ENCODE measurements at regions not wholly inside any gene's neighbourhood (a gene's known extent, or its start where the extent isn't known, plus 50 kb on each side); places are given as distances from the start of the nearest gene placed in this dataset.
"Not testable (repeated sequence)": the region's sequence is repeated elsewhere in the genome, so short reads cannot be mapped to it uniquely, and the experiment has no call there.

DNA sequence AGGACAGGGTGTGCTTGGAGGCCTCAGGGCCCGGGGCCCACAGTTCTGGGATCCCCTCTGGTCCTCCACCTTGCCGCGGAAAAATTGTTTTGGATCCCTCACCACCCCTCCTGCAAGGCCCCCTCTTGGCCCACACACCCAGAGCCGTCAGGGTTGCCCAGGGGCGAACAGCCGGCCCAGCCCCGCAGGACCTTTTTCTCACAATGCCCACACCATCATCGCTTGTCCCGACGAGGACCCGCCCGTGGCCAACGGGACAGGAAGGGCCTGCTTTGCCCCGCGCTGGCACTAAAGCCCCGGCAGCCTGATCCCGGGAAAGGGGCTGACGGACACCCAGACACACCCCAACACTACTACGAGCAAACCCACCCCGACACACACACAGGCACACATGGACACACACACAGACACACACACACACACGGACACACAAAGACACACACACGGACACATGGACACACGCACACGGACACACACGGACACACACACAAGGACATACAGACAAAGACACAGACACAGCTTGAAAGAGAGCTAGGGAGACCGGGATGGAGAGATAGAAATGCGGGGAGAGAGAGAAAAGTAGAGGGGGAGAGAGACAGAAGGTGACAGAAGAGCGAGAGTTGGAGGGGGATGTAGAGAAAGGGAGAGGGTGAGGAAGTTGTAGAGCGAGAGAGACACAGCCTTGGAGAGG lies 1493.5 kb upstream of the DEFB115 start:
- no peak for DNase-seq

DNA sequence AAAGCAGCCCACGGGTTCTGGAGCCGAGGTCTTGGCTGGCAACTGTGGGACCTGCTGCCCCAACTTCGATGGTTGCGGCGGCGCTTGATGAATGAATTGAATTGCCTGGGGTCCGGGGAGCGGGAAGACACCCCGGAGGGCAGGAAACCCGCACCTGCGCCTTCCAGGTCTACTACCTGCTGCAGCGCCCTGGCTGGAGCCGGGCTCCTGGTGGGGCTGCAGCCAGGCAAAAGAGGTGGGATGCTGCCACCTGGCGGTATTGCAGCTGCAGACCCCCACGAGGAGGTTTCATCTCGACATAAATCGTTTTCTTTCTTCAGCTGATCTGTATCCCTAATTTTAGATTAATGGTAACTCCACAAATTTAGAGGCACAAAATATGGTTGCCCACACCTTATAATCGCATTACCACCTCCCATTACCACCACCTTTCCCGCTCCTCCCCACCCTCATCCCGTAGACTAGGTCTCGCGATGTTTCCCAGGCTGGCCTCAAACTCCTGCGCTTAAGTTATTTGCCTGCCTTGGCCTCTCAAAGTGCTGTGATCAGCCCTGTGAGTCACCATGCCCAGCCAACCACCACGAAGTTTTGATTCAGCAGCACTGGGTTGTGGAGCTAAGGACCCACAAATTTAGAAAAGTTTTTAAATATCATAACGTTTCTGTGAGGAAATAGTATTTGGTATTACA lies 1492.4 kb upstream of the DEFB115 start:
- peak; percentile 4 for DNase-seq

DNA sequence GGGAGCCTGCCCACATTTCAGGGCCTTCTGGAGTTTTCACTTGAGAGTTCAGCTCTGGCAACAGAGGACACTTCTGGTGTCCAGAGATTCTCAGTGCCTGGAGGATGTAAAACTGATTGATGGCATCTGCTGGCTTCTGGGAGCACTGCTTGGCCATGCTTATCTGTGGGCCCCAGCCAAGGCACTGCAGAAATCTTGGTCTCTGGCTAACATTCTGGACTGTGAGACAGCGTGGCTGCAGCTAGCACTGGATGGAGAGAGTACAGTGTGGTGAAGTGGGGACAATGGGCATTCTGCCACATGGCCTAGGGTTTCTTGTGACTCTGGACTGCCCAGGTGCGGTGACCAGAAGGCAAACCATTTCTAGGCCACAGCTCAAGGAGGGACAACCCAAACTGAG lies 1479.4 kb upstream of the DEFB115 start:
- not testable (repeated sequence) for DNase-seq

DNA sequence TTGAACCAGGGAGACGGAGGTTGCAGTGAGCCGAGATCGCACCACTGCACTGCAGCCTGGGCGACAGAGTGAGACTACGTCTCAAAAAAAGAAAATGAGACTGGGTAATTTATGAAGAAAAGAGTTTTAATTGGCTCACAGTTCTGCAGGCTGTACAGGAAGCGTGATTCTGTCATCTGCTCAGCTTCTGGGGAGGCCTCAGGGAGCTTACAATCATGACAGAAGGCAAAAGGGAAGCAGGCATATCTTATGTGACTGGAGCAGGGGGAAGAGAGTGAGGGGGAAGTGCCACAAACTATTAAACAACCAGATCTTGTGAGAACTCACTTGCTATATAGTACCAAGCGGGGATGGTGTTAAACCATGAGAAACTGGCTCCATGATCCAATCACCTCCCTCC lies 1476.2 kb upstream of the DEFB115 start:
- not testable (repeated sequence) for DNase-seq

DNA sequence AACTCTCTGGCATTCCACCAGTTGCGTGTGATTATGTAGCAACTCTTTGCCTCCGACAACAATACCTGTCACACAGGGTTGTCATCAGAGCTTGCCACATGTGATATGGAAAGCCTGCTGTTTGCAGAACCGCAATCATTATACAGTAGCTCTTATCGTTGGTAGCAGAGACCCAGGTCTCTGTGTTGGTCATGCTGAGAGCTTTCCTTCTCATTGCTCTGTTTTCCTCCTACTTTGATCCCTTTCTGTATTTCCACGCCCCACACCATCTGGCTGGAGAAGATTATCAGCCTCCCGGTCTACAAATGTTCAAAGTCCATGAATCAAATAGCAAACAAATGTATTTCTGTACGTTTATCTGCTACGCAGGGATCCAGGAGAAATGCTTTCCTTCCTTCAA lies 1475.6 kb upstream of the DEFB115 start:
- DNase-seq, result not testable (repeated sequence)

DNA sequence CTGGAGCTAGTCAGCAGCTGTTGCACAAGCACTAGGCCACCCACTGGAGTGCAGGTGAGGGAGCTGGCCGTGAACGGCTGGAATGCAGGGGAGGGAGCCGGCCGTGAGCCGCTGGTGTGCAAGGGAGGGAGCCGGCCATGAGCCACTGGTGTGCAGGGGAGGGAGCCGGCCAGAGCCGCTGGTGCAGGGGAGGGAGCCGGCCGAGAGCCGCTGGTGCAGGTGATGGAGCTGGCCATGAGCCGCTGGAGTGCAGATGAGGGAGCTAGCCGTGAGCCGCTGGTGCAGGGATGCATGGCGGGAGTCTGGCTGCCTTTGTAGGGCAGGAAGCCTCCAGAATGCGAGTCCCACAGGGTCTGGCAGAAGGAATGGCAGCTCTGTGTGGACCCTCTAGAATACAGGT lies 1470.0 kb upstream of the DEFB115 start:
- not testable (repeated sequence) for DNase-seq

DNA sequence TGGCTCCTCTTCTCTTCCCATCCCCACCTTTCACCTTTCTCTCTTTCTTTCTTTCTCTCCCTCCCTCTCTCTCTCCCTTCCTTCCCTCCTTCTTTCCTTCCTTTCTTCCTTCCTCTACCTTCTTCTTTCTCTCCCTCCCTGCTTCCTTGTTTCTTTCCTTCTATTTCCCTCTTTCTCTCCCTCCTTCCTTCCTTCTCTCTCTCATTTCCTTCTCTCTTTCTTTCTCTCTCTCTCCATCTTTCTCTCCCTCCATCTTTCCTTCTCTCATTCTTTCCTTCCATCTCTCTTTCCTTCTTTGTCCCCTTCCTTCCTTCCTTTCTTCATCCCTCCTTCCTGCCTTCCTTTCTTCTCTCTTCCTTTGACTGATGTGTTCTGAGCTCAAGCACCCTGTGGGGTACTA lies 1467.0 kb upstream of the DEFB115 start:
- DNase-seq, result no peak

DNA sequence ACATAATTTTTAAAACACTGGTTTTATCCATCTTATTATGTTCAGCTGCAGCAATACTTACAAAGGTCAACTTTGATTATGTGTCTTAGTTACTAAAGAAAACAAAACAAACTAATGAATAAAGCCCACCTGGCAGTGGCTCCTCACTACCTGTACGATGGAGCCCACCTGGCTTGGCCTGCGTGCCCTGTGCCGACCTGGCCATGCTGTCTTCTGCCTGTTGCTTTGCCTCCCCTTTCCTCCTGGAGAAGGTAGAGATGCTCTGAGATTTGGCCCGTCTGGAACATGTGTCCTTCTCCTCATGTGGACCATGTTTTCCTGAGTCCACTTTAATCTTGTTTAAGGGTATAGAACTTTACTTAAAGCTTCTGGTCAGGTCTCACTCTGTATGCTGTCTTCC lies 1426.0 kb upstream of the DEFB115 start:
- DNase-seq, result not testable (repeated sequence)

DNA sequence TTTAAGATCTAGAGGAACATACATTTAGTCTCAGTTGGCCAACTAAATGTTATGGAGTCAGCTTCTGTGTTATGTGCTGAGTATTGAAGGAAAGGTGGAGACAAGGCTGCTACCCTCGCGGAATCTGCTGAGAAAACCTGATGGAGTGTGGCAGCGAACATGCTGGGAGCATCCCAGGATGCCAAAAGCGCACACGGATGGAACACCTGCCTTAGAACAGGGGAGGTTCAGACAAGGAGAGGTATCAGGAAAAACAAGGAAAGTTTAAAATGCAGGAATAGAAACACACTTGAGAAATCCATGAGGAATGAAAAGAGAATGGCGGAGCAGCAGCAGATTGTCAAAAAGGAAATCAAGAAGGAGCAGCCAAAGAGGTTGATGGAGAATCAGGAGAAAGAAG lies 1389.5 kb upstream of the DEFB115 start:
- DNase-seq, result not testable (repeated sequence)

DNA sequence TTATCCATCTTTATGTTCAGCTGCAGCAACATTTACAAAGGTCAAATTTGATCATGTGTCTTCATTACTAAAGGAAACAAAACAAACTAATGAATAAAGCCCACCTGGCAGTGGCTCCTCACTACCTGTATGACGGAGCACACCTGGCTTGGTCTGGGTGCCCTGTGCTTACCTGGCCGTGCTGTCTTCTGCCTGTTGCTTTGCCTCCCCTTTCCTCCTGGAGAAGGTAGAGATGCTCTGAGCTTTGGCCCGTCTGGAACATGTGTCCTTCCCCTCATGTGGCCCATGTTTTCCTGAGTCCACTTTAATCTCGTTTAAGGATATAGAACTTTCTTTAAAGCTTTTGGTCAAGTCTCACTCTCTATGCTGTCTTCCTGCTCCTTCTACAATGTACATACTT lies 1388.8 kb upstream of the DEFB115 start:
- DNase-seq, result not testable (repeated sequence)

DNA sequence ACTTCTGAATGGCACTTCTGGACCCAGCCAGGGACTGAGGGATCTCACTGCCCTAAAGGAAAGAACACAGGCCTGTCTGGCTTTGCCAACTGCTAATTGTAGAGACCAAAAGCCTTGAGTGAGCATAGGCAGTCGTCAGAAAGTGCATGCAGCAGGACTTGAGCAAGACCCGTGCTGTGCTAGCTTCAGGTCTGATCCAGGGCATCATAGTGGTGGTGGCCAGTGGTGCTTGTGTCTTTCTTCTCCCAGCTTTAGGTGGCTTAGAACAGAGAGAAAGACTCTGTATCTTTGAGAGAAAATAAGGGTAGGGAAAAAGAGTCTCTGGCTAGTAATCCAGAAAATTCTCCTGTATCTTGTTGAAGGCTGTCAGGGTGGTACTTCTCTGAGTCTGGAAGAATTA lies 1385.6 kb upstream of the DEFB115 start:
- DNase-seq, result not testable (repeated sequence)

DNA sequence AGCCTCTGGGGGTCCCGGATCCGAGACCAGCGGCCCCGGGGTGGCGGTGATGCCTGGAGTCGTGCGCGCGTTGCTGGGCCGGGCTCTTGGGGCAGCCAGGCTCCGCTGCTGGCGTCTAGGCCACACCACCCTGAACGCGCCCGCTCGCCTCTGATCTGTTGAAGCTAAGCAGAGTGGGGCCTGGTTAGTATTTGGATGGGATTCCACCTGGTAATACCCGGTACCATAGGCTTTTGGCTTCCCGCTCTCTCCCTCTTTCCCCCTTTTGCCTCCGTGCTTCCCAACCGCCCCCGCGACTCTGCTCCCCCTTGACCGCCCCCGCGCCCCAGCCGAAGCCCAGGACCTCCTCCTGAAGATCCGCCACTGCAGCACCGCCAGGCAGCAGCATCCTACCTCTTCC lies 1383.5 kb upstream of the DEFB115 start:
- peak; percentile 40 for DNase-seq

DNA sequence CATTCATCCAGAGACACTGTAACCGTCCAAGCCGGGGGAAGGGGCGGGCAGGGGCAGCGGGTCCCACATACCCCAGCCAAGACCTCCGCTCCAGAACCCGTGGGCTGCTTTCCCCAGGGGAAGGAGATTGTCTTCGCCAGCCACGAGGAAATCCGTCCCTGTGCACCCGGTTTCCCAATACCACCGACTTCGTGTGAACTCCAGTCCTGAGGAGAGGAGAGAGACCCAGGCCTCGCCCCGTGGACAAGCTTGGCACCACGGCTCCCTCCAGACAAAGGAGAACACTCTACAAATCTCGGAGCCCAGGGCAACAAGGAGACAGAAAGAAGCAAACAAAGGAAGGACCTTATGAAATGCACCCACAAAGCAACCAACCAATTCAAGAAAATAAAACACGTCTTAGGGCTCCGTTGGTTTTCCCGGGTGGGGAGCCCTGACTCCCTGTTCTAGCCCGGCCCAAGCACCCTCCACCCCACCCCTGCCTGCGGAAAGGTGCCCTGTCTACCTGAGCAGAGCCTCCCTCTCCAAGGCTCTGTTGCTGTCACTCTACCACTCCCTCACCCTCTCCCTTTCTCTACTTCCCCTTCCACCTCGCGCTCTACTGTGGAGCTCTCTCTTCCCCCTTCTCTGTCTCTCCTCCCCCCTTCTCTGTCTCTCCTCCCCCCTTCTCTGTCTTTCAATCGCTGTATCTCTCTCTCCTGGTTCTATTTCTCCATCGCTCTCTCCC lies 1382.8 kb upstream of the DEFB115 start:
- no peak for DNase-seq

DNA sequence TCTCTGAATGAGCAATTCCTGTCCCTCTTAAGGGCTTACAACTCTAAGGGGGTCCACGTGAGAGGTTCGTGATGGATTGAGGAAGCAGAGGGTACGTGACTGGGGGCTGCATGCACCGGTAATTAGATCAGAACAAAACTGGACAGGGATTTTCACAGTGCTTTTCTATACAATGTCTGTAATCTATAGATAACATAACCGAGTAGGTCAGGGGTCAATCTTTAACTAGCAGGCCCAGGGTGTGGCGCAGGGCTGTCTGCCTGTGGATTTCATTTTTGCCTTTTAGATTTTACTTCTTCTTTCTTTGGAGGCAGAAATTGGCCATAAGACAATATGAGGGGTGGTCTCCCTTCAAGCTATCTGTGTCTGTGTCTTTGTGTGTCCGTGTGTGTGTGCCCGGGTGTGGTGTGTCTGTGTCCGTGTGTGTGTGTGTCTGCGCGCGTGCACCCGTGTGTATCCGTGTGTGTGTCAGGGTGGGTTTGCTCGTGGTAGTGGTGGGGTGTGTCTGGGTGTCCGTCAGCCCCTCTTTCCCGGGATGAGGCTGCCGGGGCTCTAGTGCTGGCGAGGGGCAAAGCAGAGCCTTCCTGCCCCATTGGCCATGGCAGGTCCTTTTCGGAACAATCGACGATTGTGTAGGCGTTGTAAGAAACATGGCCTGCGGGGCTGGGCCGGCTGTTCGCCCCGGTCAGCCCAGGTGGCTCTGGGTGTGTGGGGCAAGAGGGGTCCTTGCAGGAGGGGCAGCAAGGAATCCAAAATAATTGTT lies 1382.0 kb upstream of the DEFB115 start:
- DNase-seq, result not testable (repeated sequence)

DNA sequence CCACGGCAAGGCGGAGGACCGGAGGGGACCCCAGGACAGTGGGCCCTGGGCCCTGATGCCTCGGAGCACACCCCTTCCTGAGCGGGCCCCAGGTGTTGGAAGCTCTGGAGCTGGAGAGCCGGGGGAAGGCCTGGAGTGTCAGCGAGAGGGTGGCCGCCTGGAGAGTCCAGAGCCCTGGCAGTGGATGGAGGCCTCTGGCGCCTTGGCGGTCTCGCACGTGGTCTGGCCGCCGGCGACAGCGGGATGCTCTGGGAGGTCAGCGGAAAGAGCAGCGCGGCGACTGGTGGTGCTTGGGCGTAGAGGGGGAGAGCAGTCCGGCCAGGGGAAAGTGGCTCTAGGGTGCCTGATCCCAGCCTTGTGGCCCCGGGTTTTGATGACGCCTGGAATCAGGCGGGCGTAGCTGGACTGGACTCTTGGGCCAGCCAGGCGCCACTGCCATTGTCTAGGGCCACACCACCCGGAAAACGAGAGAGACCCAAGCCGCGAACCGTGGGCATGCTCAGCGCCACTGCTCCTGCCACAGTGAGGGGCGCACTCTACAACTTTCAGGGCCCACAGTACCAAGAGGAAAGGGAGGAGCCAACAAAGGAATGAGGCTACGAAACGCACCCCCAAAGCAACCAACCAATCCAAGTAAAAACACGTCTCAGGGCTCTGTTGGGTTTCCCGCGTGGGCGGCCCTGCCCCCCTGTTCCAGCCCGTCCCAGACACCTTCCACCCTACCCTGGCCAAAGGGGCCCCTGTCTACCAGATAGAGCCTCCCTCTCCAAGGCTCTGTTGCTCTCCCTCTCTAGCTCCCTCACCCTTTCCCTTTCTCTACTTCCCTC lies 1381.2 kb upstream of the DEFB115 start:
- DNase-seq, result not testable (repeated sequence)

DNA sequence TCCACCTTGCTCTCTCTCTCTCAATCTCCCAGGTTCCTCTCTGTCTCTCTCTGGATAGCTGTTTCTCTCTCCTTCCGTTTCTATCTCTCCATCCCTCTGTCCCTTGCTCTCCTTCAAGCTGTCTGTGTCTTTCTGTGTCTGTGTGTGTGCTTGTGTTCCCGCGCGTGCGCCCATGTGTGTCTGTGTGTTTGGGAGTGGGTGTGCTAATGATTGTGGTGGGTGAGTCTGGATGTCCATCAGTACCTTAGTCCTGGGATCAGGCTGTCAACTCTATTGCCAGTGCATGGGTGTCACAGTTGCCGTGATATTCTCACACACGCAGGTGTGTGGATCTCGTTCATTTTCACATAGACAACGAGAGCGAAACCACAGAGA lies 1380.6 kb upstream of the DEFB115 start:
- DNase-seq, result no peak

DNA sequence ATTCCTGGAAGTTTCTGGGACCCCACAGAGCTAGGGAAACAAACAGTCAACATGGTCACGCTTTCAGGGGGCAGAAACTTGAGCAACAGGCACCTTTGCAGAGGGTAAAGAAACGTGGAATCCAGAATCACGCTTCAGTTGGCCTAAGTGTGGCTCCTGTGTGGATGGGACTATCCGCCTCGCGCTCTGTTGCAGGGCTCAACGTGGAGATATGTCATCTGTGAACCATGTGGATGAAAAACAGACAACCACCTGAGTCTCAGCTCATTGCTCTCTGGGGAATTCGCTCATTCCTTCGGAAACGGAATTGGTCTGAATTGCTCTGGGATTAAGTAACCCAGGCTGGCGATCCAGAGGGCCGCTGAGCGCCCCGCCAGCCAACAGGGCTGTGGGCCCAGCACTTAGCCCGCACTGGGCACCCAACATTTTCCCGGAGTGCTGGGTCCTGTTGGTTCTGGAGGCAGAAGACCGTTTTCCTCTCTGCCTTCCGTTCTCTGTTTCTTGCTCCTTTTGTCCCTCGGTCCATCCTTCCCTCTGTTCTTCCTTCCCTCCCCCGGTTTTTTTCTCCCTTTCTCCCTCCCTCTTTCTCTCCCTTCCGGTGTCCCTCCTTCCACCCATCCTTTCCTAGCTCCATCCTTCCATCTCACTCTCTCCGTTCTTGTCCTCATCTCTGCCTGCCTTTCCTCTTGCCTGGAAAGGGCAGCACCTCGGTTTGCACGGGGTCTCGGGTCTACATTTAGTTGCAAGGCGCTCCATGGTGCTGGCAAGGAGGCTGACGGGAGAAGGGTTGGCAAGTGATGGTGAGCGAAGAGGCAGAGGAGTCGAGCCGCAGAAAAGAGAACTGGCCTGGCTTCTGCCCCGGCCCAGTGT lies 1379.8 kb upstream of the DEFB115 start:
- not testable (repeated sequence) for DNase-seq

DNA sequence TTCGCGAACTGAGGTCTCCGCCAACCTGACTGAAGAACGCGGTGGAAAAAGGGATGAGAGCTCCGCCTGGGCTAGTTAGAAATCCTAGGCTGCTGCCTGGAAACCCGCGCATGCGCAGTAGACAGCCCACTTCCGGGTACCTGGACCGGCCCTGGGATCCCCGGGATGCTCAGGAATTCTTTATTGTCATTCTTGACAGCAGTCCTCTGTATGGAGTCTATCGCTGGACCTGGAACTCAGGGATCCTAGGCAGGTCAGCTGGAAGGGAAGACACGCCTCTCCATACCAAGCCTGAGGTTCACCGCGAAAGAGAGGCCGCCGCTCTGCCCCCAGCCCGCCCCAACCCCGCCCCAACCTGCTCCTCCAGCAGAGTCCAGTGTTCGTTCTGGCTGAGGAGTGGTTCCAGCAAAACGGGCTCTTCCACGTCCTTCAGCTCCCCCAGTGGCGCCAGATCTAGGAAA lies 1379.2 kb upstream of the DEFB115 start:
- peak; percentile 16 for DNase-seq

DNA sequence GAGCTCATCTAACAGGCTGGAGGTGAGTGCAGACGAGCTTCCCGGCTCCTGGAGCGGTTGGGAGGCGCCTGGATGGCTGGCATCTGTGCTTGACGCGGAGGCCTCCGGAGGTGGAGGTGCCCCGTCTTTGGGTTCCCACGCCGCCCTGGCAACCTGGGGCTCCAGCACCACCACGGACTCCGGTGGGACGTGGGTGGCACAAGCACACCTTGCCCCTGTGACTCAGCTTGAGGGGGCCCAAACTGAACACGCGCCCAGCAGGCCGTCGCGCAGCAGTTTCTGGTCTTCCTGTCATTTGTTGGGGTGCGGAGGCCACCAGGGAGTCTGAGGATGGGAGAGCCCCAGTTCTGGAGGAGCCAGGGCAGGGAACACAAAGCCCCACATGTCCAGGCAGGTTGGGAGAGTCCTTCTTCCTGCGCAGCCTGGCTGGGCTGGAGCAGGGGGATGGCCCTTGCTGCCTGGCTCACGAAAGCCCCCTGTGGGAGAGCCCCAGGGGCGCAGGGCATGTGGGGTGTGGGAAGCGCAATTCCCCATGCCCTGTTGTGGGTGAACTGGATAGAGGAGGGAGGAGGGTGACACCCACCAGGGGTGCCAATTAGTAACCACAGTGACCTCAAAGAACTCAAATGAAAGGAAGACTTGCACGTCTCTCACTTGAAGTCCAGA lies 1378.6 kb upstream of the DEFB115 start:
- no peak for DNase-seq

DNA sequence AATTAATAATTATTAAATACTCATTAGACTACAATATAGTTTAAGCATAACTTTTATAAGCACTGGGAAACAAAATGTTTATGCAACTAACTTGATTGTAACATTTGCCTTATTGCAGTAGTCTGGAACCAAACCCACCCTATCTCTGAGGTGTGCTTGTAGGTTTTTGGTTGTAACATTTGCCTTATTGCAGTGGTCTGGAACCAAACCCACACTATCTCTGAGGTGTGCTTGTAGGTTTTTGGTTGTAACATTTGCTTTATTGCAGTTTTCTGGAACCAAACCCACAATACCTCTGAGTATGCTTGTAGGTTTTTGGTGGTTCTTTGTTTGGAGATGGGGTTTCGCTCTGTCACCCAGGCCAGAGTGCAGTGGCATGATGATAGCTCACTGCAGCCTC lies 1376.4 kb upstream of the DEFB115 start:
- not testable (repeated sequence) for DNase-seq
